Progenitor cell of endocrine pancreas (in vitro differentiated cells): ENCODE measurements at regions not wholly inside any gene's neighbourhood (a gene's known extent, or its start where the extent isn't known, plus 50 kb on each side); places are given as distances from the start of the nearest gene placed in this dataset.

Experiments used
- DNase-seq: peaks from one replicate; pipeline ENCODE4 v3.0.0; 2021; ENCODE audit warnings: low spot score; ENCODE audit not compliant: unreplicated experiment
- H3K27ac Mint-ChIP-seq: 2 replicates; pipeline ENCODE4 v1.8.0; 2021; ENCODE audit warnings: mild to moderate bottlenecking, moderate library complexity, mixed read lengths
- H3K27me3 Mint-ChIP-seq: 2 replicates; pipeline ENCODE4 v1.8.0; 2021; ENCODE audit warnings: mixed read lengths
- H3K36me3 Mint-ChIP-seq: 2 replicates; pipeline ENCODE4 v1.8.0; 2022; ENCODE audit warnings: mixed read lengths; ENCODE audit not compliant: insufficient read depth
- H3K4me1 Mint-ChIP-seq: 2 replicates; pipeline ENCODE4 v1.8.0; 2021; ENCODE audit warnings: low read depth, mixed read lengths
- H3K4me3 Mint-ChIP-seq: 2 replicates; pipeline ENCODE4 v1.8.0; 2021; ENCODE audit warnings: low read depth, mild to moderate bottlenecking, moderate library complexity, mixed read lengths
- H3K9me3 Mint-ChIP-seq: 2 replicates; pipeline ENCODE4 v1.8.0; 2021; ENCODE audit warnings: low read depth, mixed read lengths
- CTCF ChIP-seq: fragments of 200-600 bp; sonication (generic); IDR thresholded peaks from one replicate; pipeline ENCODE4 v1.5.0; 2021; ENCODE audit warnings: antibody characterized with exemption, mild to moderate bottlenecking; ENCODE audit not compliant: unreplicated experiment

GRCh38 chr5:57041570-57041969, 89.6 kb upstream of the MIER3 start:
- Mint-ChIP-seq H3K4me1 (no peaks in the 10 kb centered on the region), H3K9me3 (no peaks in the 10 kb centered on the region), H3K36me3 (no peaks in the 10 kb centered on the region), H3K27me3 (peaks cover under 1% of the 10 kb centered on the region), H3K27ac (no peak overlapping the region), H3K4me3 (no peak overlapping the region)
- no peak for TF ChIP-seq CTCF
- DNase-seq: no peak

- TF ChIP-seq CTCF: no peak
- Mint-ChIP-seq H3K36me3 (no peaks in the 10 kb centered on the region), H3K27me3 (no peaks in the 10 kb centered on the region), H3K9me3 (no peaks in the 10 kb centered on the region), H3K27ac (no peak overlapping the region), H3K4me1 (no peaks in the 10 kb centered on the region), H3K4me3 (no peak overlapping the region)
- DNase-seq: no peak
These were observed 90.6 kb upstream of the MIER3 start for GRCh38 chr5:57042524-57042931.

- Mint-ChIP-seq H3K27me3 (no peaks in the 10 kb centered on the region), H3K9me3 (no peaks in the 10 kb centered on the region), H3K4me1 (no peaks in the 10 kb centered on the region), H3K4me3 (no peak overlapping the region), H3K27ac (no peak overlapping the region), H3K36me3 (no peaks in the 10 kb centered on the region)
- DNase-seq: no peak
- TF ChIP-seq CTCF: no peak
These were observed 102.2 kb upstream of the MIER3 start for GRCh38 chr5:57054135-57054534.

- no peaks in the 10 kb centered on the region for H3K9me3 Mint-ChIP-seq
- H3K36me3 Mint-ChIP-seq: no peaks in the 10 kb centered on the region
- no peak for TF ChIP-seq CTCF
These were observed 102.7 kb upstream of the MIER3 start for GRCh38 chr5:57054671-57055070.

GRCh38 chr5:57055731-57056130, 103.8 kb upstream of the MIER3 start:
- DNase-seq: no peak
- Mint-ChIP-seq H3K36me3 (no peaks in the 10 kb centered on the region), H3K27me3 (no peaks in the 10 kb centered on the region), H3K4me3 (no peak overlapping the region), H3K4me1 (no peaks in the 10 kb centered on the region), H3K9me3 (no peaks in the 10 kb centered on the region), H3K27ac (no peak overlapping the region)
- TF ChIP-seq CTCF: no peak

More at GRCh38 chr5:57054671-57055070, 102.7 kb upstream of the MIER3 start:
- DNase-seq: no peak
- Mint-ChIP-seq H3K4me1 (no peaks in the 10 kb centered on the region), H3K4me3 (no peak overlapping the region), H3K27me3 (no peaks in the 10 kb centered on the region), H3K27ac (no peak overlapping the region)

- no peak for DNase-seq
- no peaks in the 10 kb centered on the region for H3K27me3 Mint-ChIP-seq
- peaks cover 7% of the 10 kb centered on the region for H3K9me3 Mint-ChIP-seq
- no peak for TF ChIP-seq CTCF
- no peaks in the 10 kb centered on the region for H3K36me3 Mint-ChIP-seq
- no peaks in the 10 kb centered on the region for H3K4me1 Mint-ChIP-seq
- H3K27ac Mint-ChIP-seq: no peak overlapping the region
- no peak overlapping the region for H3K4me3 Mint-ChIP-seq
These were observed 110.1 kb upstream of the GPBP1 start for GRCh38 chr5:57063773-57064172.
